HG03135 (cell line): ENCODE measurements at regions not wholly inside any gene's neighbourhood (a gene's known extent, or its start where the extent isn't known, plus 50 kb on each side); places are given as distances from the start of the nearest gene placed in this dataset.

Experiments
- ATAC-seq: cut with Tn5 transposase; IDR thresholded peaks from one replicate; pipeline ENCODE4 v1.9.1; 2021; ENCODE audit warnings: mild to moderate bottlenecking, moderate library complexity; ENCODE audit not compliant: unreplicated experiment

DNA sequence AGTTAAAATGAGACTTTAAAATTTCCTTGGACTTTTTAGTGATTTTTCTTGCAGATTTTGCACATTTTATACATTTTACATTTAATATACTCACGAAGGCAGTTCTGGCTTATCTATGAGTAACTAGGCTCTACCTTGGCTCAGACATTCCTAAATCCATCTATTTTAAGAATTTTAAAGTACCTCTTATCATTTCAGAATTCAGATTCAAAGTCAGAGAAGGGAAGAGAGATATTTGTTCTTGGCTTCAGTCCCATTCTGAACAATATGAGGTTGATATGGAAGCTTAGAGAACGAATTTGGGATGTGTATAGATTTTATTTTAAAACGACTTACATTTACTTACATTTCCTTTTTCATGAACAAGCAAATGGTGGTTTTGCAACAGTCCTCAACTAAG, 230.2 kb downstream of the LMO4 start:
- no peak for ATAC-seq

DNA sequence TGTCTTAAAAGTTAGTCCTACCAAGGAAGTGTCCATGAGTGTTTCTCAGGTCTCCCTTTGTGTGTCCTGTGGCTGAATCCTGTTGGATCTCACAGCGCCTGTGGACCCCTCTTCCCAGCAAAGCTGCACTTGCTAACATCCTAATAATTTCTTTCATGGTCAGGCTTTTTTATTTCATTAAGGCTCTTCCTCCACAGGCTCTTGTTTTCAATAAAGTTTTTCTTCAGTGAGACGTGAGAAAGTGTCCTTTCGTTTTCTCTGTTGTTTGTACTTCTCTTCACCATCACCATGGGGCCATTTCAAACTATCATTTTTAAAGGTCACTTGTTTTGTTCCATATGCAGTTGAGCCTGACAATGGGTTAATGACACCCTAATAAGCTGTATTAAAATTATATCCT, 231.5 kb downstream of the LMO4 start:
- ATAC-seq, result no peak

GRCh38 chr1:87560601-87561360, 232.1 kb downstream of the LMO4 start:
- no peak for ATAC-seq

- no peak for ATAC-seq
Measured at GRCh38 chr1:87563211-87563610, 234.5 kb downstream of the LMO4 start.

- ATAC-seq, result no peak
Measured at GRCh38 chr1:87565861-87566260, 237.2 kb downstream of the LMO4 start.

GRCh38 chr1:87568005-87568404, 239.3 kb downstream of the LMO4 start:
- no peak for ATAC-seq

DNA sequence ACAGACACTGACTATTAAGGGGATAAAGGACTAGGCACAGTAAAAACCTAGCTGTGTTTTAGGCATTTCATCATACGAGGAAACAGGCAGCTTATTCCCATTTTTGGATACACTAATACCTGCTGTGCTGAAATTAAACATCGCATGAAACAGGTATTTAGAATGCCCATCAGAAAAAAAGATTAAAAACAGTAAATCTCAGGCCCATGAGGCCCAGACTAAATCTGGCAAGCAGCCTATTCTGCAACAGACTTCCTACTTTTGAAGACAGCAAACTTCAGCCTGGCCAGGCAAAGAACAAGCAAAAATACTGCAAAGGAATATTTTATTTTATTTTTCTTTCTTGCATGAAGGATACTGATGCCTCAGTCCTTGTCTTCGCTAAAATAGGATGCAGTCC, 240.2 kb downstream of the LMO4 start:
- no peak for ATAC-seq

- no peak for ATAC-seq
Measured at GRCh38 chr1:87572008-87572407, 243.3 kb downstream of the LMO4 start.

GRCh38 chr1:87572891-87573290, 244.2 kb downstream of the LMO4 start:
- no peak for ATAC-seq

DNA sequence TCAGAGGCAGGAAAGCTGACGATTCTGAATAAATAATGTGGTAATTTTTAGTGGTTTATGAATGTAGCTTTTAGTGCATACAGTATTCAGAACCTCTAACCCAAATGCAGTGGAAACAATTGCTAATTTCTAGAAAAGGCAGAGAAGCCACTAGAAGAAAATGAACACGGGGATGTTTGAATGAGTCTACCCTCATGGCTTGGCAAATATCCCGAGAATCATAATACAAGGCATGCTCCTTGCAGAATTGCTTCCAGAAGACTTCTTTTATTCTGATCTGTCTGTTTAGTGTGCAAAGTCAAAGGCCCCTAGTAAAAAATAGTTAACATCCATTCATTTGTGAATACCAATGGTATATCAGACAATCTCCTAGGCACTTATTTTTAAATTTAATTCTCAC, 246.8 kb downstream of the LMO4 start:
- no peak for ATAC-seq

DNA sequence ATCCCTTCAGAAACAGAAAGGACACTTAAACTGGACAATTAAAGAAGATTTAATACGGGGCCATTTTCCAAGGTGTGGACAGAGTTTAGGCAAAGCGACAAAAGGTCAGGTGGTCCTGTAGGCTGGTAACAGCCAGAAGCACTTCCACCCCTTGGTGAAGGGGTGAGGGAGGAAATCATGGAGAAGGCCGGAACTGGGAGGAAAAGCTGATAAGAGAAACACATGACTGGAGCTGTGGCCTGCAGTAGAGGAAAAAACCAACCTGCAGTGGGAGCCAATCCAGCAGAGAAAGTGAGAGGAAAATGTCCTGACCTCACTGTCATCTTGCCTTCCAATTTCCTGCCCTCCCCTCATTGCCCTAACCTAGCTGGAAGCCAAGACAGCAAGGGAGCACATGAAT, 249.8 kb downstream of the LMO4 start:
- ATAC-seq, result no peak

- ATAC-seq, result no peak
Measured at GRCh38 chr1:87583459-87583858, 254.8 kb downstream of the LMO4 start.

DNA sequence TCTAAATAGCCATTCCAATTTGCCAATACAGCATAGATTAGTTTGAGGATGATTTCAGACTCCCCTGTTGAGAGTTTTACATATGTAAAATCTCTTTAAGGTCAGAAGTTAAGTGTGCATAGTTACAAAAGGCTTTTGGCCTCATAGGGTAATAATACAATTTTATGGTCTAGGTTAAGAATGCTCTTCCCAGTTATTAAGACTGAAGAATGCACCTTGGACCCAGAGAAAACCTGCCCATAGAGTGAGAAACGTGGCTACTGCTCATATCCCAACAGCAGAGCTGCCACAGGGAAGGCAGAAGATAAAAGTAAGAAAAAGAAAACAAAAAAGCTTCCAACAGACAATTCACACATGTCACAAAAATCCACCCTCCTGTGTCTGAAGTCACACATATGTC, 255.9 kb downstream of the LMO4 start:
- no peak for ATAC-seq

- ATAC-seq, result no peak
Measured at GRCh38 chr1:87586501-87586900, 257.8 kb downstream of the LMO4 start.

DNA sequence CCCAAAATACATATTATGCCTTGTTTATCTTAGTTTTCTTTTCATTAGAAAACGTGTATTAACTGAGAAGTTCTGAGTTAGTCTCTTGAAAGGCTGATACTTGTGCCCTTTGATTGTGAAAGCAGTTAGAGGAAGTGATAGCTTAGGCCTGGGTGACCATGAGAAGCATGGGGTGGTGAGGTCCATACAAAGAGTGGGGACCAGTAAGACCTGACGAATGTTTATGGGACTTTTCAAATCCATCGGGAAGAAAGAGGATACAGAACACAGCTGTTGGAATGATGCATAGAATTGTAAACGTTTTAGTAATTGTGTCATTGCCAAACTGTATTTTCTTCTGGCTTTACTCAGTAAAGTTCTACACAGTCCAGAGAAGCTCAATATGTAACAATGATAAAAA, 259.8 kb downstream of the LMO4 start:
- peak; percentile 78 for ATAC-seq

- no peak for ATAC-seq
Measured at GRCh38 chr1:87591492-87591891, 262.8 kb downstream of the LMO4 start.

DNA sequence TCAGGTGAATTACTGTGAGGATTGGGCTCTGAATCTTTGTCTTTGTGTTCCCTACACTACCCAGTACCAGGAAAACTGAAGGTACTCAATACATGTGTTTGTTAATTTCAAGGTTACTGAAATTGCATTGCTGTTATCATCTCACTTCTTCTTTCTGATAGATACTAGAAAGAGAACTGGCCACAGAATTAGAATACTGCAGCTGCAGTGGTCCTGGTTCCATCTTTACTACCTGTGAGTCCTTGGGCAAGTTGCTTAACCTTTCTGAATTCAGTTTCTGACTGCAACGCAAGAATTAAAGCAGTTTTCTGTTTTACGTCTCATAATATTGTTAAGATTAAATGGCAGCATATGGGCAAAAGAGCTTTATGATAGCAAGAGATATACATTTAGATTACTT, 263.5 kb downstream of the LMO4 start:
- peak; percentile 89 for ATAC-seq

DNA sequence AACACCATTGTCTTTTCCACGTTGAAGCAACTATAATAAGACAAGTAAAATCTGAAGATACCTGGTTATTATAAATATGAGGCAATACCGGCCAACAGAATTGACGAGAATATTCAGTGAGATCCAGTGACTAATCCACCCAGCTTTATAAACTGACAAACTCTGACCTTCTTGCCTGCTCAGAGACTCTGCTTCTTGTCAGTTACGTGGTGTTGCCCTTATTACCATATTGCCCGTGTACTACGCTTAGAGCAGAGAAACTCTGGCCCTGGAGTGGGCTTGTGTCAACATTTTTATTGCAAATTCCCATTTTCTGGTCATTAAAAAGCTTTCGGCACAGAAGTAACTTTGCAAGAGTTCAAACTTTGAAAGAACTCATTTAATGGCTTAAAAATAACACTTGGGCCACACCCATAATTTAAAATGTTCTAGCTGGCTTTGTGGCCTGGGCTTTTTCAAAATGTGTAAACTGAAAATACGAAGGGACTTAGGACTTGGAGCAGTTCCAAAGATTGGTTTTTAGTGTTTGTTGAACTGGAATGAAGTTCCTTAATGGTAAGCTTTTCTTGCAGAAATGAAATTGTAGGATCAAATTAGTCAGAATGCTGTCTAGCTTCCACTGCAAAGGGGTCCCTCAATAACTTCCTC, 266.2 kb downstream of the LMO4 start:
- ATAC-seq, result no peak

- no peak for ATAC-seq
Measured at GRCh38 chr1:87595384-87595781, 266.7 kb downstream of the LMO4 start.

GRCh38 chr1:87598429-87598828, 269.7 kb downstream of the LMO4 start:
- ATAC-seq, result no peak

DNA sequence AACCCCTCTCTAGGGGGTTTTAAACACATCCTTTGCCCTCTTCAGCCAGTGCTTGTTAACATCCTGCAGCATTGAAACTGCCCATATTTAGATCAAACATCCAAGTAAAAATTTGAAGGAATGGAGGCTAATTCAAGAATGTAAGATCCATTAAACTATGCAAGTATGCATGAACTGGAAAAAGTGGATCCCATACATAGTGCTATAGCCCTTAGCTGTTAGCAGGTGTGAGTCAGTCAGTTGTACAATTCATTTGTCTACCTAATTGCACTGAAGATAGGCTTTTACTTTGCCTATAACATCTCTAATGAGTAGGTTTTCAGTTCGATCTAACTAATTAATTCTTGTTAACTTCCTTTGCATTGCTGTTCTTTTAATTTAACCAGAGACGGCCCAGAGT, 270.9 kb downstream of the LMO4 start:
- ATAC-seq, result no peak

DNA sequence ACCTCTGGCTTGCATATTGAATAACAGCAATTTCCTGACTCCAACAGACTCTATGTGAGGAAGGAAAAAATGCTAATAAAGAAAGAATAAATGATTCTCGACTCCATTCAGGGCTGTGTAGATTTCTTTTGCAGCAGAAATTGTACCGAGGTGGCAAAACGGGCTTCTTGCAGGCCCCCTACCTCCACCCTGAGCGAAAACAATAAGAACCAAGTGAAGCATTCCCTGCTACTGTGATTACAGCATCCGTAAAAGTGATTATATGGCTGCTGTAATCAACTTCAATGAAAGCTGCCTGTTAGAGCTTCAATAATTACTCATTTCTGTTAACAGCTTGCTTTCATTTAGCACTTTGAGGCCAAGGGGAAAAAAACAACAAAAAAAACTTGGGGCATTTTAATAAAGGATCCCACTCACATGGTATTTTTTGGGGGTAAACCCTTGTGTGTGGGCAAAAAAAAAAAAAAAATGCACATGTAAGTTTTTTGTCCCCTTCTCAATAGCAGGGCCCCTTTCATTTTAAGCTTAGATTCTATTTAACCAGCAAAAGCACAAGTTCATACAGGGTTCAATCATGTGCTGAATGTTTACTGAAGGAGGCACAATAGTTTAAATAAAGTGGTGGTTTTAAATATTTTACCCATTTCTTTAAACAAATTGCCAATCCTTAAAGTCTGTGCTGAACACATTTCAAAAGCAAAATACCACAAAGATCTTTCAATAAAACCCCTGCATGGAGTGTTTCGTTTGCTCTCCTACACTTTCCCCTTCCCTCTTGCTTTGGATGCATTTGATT, 271.6 kb downstream of the LMO4 start:
- no peak for ATAC-seq
